ENCODE measurements at regions not wholly inside any gene's neighbourhood (a gene's known extent, or its start where the extent isn't known, plus 50 kb on each side); places are given as distances from the start of the nearest gene placed in this dataset.

- H3K27me3 Mint-ChIP-seq: no peaks in the 10 kb centered on the region
- TF ChIP-seq, protein P1, sequence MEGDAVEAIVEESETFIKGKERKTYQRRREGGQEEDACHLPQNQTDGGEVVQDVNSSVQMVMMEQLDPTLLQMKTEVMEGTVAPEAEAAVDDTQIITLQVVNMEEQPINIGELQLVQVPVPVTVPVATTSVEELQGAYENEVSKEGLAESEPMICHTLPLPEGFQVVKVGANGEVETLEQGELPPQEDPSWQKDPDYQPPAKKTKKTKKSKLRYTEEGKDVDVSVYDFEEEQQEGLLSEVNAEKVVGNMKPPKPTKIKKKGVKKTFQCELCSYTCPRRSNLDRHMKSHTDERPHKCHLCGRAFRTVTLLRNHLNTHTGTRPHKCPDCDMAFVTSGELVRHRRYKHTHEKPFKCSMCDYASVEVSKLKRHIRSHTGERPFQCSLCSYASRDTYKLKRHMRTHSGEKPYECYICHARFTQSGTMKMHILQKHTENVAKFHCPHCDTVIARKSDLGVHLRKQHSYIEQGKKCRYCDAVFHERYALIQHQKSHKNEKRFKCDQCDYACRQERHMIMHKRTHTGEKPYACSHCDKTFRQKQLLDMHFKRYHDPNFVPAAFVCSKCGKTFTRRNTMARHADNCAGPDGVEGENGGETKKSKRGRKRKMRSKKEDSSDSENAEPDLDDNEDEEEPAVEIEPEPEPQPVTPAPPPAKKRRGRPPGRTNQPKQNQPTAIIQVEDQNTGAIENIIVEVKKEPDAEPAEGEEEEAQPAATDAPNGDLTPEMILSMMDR (conservative IDR thresholded peaks at IDR 0.05): no peak
- H3K36me3 Mint-ChIP-seq: no peaks in the 10 kb centered on the region
- H3K9me3 Mint-ChIP-seq: no peaks in the 10 kb centered on the region
- no peak overlapping the region for H3K4me3 Mint-ChIP-seq
- no peak overlapping the region for H3K27ac Mint-ChIP-seq
- DNase-seq (ENCODE audit: extremely low spot score, unreplicated experiment): no peak
- H3K4me1 Mint-ChIP-seq (ENCODE audit: unreplicated experiment): peaks cover 4% of the 10 kb centered on the region
Measured at GRCh38 chr5:42274913-42275312, 148.3 kb upstream of the GHR start.

DNA sequence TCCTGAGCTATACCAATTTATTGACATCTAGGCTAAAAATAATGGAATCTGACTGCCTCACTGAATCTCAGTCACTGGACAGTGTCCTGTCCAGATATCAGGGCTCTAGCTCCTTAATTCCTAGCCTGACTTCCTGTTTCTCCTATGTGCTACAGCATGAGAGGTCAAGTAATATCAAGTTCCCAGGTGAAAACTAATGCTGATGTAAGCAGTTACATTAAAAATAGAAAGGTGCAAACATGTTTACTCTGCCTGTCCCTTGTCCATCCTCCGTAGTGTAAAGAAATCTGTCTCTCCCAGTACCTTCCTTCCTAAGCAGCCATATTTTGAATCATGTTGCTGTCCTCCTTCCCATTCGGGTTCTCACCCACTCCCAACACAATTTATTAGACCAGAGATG is 145.9 kb upstream of the GHR start:
- H3K4me3 Mint-ChIP-seq: no peak overlapping the region
- no peaks in the 10 kb centered on the region for H3K27me3 Mint-ChIP-seq
- H3K36me3 Mint-ChIP-seq: no peaks in the 10 kb centered on the region
- no peaks in the 10 kb centered on the region for H3K9me3 Mint-ChIP-seq
- TF ChIP-seq, protein P1 (conservative IDR thresholded peaks at IDR 0.05): no peak
- H3K27ac Mint-ChIP-seq: no peak overlapping the region
- DNase-seq (ENCODE audit: extremely low spot score, unreplicated experiment): no peak
- peaks cover 4% of the 10 kb centered on the region for H3K4me1 Mint-ChIP-seq (ENCODE audit: unreplicated experiment)

DNA sequence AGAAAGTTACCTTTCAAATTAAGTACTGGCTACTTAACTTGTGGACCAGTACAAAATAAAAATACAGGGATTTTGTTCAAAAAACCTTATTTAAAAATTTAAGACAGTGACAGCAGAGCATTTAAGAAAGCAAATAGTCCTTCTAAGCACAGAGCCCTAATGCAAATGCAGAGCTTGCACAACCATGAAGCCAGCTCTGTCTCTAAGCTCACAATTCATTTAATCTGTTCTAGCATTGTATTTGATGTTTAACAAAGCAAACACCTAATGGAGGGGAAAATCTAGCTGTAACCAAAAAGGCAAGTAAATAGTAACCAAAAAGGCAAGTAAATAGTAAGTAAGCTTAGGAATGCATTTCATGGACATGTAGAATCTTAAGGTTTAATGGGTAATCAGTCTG is 138.7 kb upstream of the GHR start:
- no peaks in the 10 kb centered on the region for H3K9me3 Mint-ChIP-seq
- H3K27me3 Mint-ChIP-seq: no peaks in the 10 kb centered on the region
- H3K36me3 Mint-ChIP-seq: no peaks in the 10 kb centered on the region
- no peaks in the 10 kb centered on the region for H3K4me1 Mint-ChIP-seq (ENCODE audit: unreplicated experiment)
- DNase-seq (ENCODE audit: extremely low spot score, unreplicated experiment): no peak
- H3K27ac Mint-ChIP-seq: no peak overlapping the region
- H3K4me3 Mint-ChIP-seq: no peak overlapping the region
- TF ChIP-seq, protein P1 (conservative IDR thresholded peaks at IDR 0.05): no peak

DNA sequence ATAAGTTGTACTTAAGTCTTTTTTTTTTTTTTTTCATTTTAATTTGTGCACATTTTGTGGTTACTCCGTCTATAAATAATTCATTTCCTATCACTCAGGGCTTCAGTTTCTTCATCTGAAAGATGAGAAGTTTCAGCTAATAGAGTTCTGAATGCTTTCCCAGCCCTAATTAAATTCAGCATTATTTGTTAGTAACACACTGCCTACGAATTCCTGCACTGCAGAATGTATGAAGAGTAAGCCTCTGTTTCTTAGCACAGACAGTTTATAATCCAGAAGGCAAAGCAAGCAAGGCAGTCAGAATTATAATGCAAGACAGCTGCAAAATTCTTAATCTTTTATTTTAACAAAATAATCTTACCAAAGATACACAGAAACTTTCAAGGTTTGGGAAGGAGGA is 138.0 kb upstream of the GHR start:
- H3K36me3 Mint-ChIP-seq: no peaks in the 10 kb centered on the region
- no peak for DNase-seq (ENCODE audit: extremely low spot score, unreplicated experiment)

GRCh38 chr5:42300496-42300895 is 122.7 kb upstream of the GHR start:
- no peaks in the 10 kb centered on the region for H3K27me3 Mint-ChIP-seq
- H3K4me3 Mint-ChIP-seq: no peak overlapping the region
- no peak for DNase-seq (ENCODE audit: extremely low spot score, unreplicated experiment)
- H3K27ac Mint-ChIP-seq: no peak overlapping the region
- H3K4me1 Mint-ChIP-seq (ENCODE audit: unreplicated experiment): no peaks in the 10 kb centered on the region
- no peaks in the 10 kb centered on the region for H3K36me3 Mint-ChIP-seq
- TF ChIP-seq, protein P1 (conservative IDR thresholded peaks at IDR 0.05): no peak
- no peaks in the 10 kb centered on the region for H3K9me3 Mint-ChIP-seq

More for the DNA sequence above, 138.0 kb upstream of the GHR start:
- Mint-ChIP-seq H3K4me1 (ENCODE audit: unreplicated experiment) (no peaks in the 10 kb centered on the region), H3K27ac (no peak overlapping the region), H3K27me3 (no peaks in the 10 kb centered on the region), H3K9me3 (no peaks in the 10 kb centered on the region), H3K4me3 (no peak overlapping the region)
- TF ChIP-seq, protein P1 (conservative IDR thresholded peaks at IDR 0.05): no peak

GRCh38 chr5:42301349-42301748 is 121.9 kb upstream of the GHR start:
- DNase-seq (ENCODE audit: extremely low spot score, unreplicated experiment): no peak
- Mint-ChIP-seq H3K36me3 (no peaks in the 10 kb centered on the region), H3K9me3 (no peaks in the 10 kb centered on the region), H3K4me3 (no peak overlapping the region), H3K4me1 (ENCODE audit: unreplicated experiment) (no peaks in the 10 kb centered on the region), H3K27me3 (no peaks in the 10 kb centered on the region), H3K27ac (no peak overlapping the region)
- TF ChIP-seq, protein P1 (conservative IDR thresholded peaks at IDR 0.05): no peak

Data from type B pancreatic cell (in vitro differentiated cells).